Spleen (tissue), 11 donors: ENCODE measurements at regions not wholly inside any gene's neighbourhood (a gene's known extent, or its start where the extent isn't known, plus 50 kb on each side); places are given as distances from the start of the nearest gene placed in this dataset.

Source experiments
- DNase-seq: peaks from one replicate; pipeline ENCODE4 v3.0.0-alpha.2; 2020
- H3K27ac ChIP-seq, 8 donors: fragments of 200-600 bp; sonication (generic) in 7 of 8; 1 replicate in 4 of 8; 2 replicates in 4 of 8; pipeline versions ENCODE4 v1.5.0 to v1.8.0; 2016 to 2021; ENCODE audit warnings: inconsistent platforms in 4 of 8, mild to moderate bottlenecking in 4 of 8, moderate library complexity in 1 of 8
- H3K27me3 ChIP-seq, 7 donors: fragments of 200-600 bp; sonication (generic) in 6 of 7; replicated peaks in 1 of 7; 1 replicate in 4 of 7; 2 replicates in 3 of 7; pipeline versions ENCODE4 v1.5.0 to v1.8.0; 2016 to 2021; ENCODE audit warnings: inconsistent platforms in 3 of 7, mild to moderate bottlenecking in 1 of 7
- H3K36me3 ChIP-seq, 6 donors: fragments of 200-600 bp; sonication (generic) in 5 of 6; 1 replicate in 4 of 6; 2 replicates in 2 of 6; pipeline versions ENCODE4 v1.5.0 to v1.8.0; 2016 to 2021; ENCODE audit warnings: inconsistent platforms in 2 of 6
- H3K4me1 ChIP-seq, 6 donors: fragments of 200-600 bp; sonication (generic) in 5 of 6; 1 replicate in 3 of 6; 2 replicates in 3 of 6; pipeline versions ENCODE4 v1.5.0 to v1.8.0; 2016 to 2021; ENCODE audit warnings: inconsistent platforms in 3 of 6
- H3K4me3 ChIP-seq, 8 donors: fragments of 200-600 bp; sonication (generic) in 7 of 8; 1 replicate in 4 of 8; 2 replicates in 4 of 8; pipeline versions ENCODE4 v1.5.0 to v1.8.0; 2016 to 2021; ENCODE audit warnings: inconsistent platforms in 4 of 8, mild to moderate bottlenecking in 4 of 8, moderate library complexity in 2 of 8
- H3K9me3 ChIP-seq, 8 donors: fragments of 200-600 bp; sonication (generic) in 7 of 8; 1 replicate in 4 of 8; 2 replicates in 4 of 8; pipeline versions ENCODE4 v1.5.0 to v1.8.0; 2016 to 2021; ENCODE audit warnings: inconsistent platforms in 4 of 8
- POLR2A ChIP-seq, 3 donors: fragments of 450-650 bp; IDR thresholded peaks; one replicate each; pipeline ENCODE4 v1.5.1; 2017; ENCODE audit warnings: antibody characterized with exemption in 3 of 3, mild to moderate bottlenecking in 1 of 3
- POLR2AphosphoS5 ChIP-seq, 3 donors: sonication (generic); formaldehyde crosslinking; IDR thresholded peaks; one replicate each; pipeline ENCODE4 v1.5.1; 2017; ENCODE audit warnings: antibody characterized with exemption in 3 of 3
- WGBS, 5 donors: extraction: QIAGEN DNeasy Blood & Tissue Kit in 3 of 5; methylation state at CpG; one replicate each; pipeline versions ENCODE4 v1.1.5 to v1.1.7; 2013 to 2018; 5-methylcytosine and 5-hydroxymethylcytosine counted together
- intact Hi-C: fragments of 100-400 bp; cut with DNase I; formaldehyde crosslinking; loops from one replicate; pipeline ENCODE4 v1.15.0; 2023; ENCODE audit warnings: low total_unique reads
- TF ChIP-seq, protein P1 (sequence below), 11 experiments: fragments of 200-600 bp in 7 of 11; fragments of 450-650 bp in 4 of 11; sonication (generic) in 4 of 11; IDR thresholded peaks in 8 of 11; conservative IDR thresholded peaks in 3 of 11; 1 replicate in 7 of 11; 2 replicates in 4 of 11; pipeline versions ENCODE4 v1.4.0 to v1.8.0; 2016 to 2021; ENCODE audit warnings: antibody characterized with exemption in 11 of 11, inconsistent platforms in 4 of 11, mild to moderate bottlenecking in 1 of 11
- donor health status: healthy with polysubstance abuse.
- donor health status: DM: no; HTN: no; CAD: no; lungs with moderate emphysema.
- donor health status: DM: no; HTN: no; CAD: no.
- donor health status: Bipolar disorder and iron deficiency.
- donor health status: healthy.
- donor health status: DM: no; HTN: no; CAD: no.
- donor health status: DM: yes; HTN: yes; CAD: no.

DNA sequence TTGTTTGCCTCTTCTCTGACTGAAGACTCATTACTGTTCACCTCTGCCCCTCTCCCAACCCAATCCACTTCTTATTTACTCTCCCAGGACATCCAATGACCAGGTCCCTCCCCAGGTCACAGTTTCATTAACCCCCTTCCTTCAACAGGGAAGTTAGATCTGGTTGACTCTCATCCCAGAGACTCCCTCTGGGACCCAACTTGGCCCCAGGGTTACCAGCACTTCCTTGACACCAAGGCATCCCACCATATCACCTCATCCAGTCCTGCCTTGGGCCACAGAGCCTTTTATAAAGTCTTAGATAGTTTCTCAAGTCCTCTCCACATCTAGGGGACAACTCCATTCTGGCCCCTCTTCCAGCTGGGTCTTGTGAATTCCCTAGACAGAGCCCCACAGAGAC, 470.6 kb upstream of the TSHZ3 start:
- no peaks in the 10 kb centered on the region for H3K36me3 ChIP-seq
- H3K4me3 ChIP-seq = no peak overlapping the region
- H3K4me1 ChIP-seq = peaks cover 0 to 10% (median 6%) of the 10 kb centered on the region in 6 donors
- TF ChIP-seq, protein P1, sequence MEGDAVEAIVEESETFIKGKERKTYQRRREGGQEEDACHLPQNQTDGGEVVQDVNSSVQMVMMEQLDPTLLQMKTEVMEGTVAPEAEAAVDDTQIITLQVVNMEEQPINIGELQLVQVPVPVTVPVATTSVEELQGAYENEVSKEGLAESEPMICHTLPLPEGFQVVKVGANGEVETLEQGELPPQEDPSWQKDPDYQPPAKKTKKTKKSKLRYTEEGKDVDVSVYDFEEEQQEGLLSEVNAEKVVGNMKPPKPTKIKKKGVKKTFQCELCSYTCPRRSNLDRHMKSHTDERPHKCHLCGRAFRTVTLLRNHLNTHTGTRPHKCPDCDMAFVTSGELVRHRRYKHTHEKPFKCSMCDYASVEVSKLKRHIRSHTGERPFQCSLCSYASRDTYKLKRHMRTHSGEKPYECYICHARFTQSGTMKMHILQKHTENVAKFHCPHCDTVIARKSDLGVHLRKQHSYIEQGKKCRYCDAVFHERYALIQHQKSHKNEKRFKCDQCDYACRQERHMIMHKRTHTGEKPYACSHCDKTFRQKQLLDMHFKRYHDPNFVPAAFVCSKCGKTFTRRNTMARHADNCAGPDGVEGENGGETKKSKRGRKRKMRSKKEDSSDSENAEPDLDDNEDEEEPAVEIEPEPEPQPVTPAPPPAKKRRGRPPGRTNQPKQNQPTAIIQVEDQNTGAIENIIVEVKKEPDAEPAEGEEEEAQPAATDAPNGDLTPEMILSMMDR (IDR thresholded peaks at IDR 0.05 in 8 of 11, conservative IDR thresholded peaks at IDR 0.05 in 3 of 11) = no peak
- TF ChIP-seq POLR2AphosphoS5 (IDR thresholded peaks at IDR 0.05) (no peak), POLR2A (IDR thresholded peaks at IDR 0.05) (no peak)
- intact Hi-C loops = no loop called here
- no peaks in the 10 kb centered on the region for H3K27me3 ChIP-seq
- peaks cover 0 to 8% (median 0%) of the 10 kb centered on the region in 8 donors for H3K9me3 ChIP-seq
- H3K27ac ChIP-seq = no peak overlapping the region
- no peak for DNase-seq

DNA sequence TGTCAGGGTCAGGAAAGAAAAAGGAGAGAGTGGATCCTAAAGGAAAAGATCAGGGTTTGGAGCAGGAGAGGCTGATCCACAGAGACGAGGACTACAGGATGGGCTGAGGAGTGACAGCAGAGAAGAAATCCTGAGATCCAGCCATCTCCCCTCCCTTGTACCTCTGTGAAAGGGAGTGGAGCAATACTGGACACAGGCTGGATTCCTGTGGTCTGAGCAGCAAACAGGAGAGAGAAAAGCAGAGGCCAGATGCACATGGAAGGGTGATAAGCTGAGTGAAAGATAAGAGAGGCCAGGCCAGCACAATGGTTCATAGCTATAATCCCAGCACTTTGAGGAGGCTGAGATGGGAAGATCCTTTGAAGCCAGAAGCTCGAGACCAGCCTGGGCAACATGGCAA, 472.1 kb upstream of the TSHZ3 start:
- intact Hi-C loops = no loop called here
- peaks cover 0 to 8% (median 0%) of the 10 kb centered on the region in 8 donors for H3K9me3 ChIP-seq
- no peak overlapping the region for H3K4me3 ChIP-seq
- WGBS, 5 donors = 58 to 91% (median 77%) methylated on average over 2 of the region's 2 CpGs
- TF ChIP-seq POLR2A (IDR thresholded peaks at IDR 0.05) (no peak), POLR2AphosphoS5 (IDR thresholded peaks at IDR 0.05) (no peak)
- TF ChIP-seq, protein P1 (IDR thresholded peaks at IDR 0.05 in 8 of 11, conservative IDR thresholded peaks at IDR 0.05 in 3 of 11) = no peak
- no peak overlapping the region for H3K27ac ChIP-seq
- peaks cover 0 to 10% (median 6%) of the 10 kb centered on the region in 6 donors for H3K4me1 ChIP-seq
- H3K36me3 ChIP-seq = no peaks in the 10 kb centered on the region
- no peaks in the 10 kb centered on the region for H3K27me3 ChIP-seq
- DNase-seq = no peak

DNA sequence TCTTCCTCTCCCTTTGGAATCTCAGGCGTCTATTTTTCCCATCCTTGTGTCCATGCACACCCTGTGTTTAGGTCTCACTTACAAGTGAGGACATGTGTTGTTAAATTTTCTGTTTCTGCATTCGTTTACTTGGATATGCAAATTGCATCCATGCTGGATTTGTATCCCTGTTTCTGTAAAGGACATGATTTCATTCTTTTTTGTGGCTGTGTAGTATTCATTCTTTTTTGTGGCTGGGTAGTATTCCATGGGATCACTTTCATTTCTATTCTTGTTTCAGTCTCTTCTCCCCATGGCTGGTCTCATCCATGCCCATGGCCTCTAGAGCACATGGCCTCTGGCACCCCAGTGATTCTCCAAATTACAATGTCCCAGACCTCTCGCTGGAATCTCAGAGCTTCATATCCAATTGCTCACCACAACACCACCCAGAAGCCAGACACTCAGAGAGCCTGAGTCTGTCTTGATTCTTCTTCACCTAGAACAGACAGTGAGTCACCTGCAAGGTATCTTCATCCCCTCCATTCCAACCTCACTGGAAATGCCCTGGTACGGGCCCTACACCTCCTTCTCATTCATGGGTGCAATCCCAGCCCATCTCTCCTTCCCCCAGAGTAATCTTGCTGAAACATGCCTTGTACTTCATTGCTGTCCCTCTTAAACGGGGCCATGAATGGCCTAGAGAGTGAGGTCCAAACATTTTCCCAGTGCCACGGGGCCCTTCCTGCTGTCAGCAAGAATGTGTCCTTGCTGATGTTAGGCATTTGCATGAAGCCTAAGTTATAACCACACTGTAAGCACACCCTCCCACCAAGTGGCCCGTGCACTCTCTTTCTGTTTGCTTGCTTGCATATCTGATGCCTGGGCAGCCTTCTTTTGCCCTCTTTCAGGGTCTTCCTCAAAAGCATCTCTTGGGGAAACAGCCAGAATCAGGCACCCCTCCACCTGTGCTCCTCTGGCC, 476.2 kb upstream of the TSHZ3 start:
- 71 to 84% (median 74%) methylated on average over 7 of the region's 7 CpGs for WGBS, 5 donors
- H3K4me1 ChIP-seq = no peaks in the 10 kb centered on the region
- no peak overlapping the region for H3K4me3 ChIP-seq
- intact Hi-C loops = no loop called here
- DNase-seq = no peak
- no peak overlapping the region for H3K27ac ChIP-seq
- TF ChIP-seq, protein P1 (IDR thresholded peaks at IDR 0.05 in 8 of 11, conservative IDR thresholded peaks at IDR 0.05 in 3 of 11) = no peak
- no peak for TF ChIP-seq POLR2A (IDR thresholded peaks at IDR 0.05)
- no peak for TF ChIP-seq POLR2AphosphoS5 (IDR thresholded peaks at IDR 0.05)
- no peaks in the 10 kb centered on the region for H3K27me3 ChIP-seq
- H3K36me3 ChIP-seq = no peaks in the 10 kb centered on the region
- H3K9me3 ChIP-seq = peaks cover 0 to 3% (median 0%) of the 10 kb centered on the region in 8 donors

DNA sequence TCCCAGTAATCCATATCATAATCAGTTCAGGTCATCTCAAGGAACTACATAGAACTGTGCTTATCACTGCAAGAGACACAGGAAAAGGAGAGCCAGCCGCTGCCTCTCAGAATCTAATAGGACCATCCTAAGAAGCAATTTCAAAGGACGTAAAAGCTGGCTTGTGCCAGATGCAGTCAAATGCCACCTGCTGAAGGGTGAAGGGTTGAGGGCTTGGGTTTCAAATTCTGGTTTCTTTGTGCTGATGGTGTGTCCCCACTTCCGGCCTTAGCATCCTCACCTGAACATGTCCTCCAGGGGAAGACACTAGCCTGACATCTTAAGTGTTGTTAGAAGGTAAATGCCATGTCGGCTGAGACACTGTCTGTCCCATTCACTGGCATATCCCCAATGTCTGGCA, 477.1 kb upstream of the TSHZ3 start:
- no peaks in the 10 kb centered on the region for H3K9me3 ChIP-seq
- no peaks in the 10 kb centered on the region for H3K4me1 ChIP-seq
- no peak overlapping the region for H3K27ac ChIP-seq
- 70 to 91% (median 85%) methylated on average over 4 of the region's 4 CpGs for WGBS, 5 donors
- intact Hi-C loops = no loop called here
- DNase-seq = no peak
- H3K27me3 ChIP-seq = no peaks in the 10 kb centered on the region
- TF ChIP-seq, protein P1 (IDR thresholded peaks at IDR 0.05 in 8 of 11, conservative IDR thresholded peaks at IDR 0.05 in 3 of 11) = no peak
- no peak for TF ChIP-seq POLR2A (IDR thresholded peaks at IDR 0.05)
- no peak for TF ChIP-seq POLR2AphosphoS5 (IDR thresholded peaks at IDR 0.05)
- no peaks in the 10 kb centered on the region for H3K36me3 ChIP-seq
- no peak overlapping the region for H3K4me3 ChIP-seq
